ENCODE measurements at regions not wholly inside any gene's neighbourhood (a gene's known extent, or its start where the extent isn't known, plus 50 kb on each side); places are given as distances from the start of the nearest gene placed in this dataset.

GRCh38 chr15:39313881-39314280 lies 267.0 kb upstream of the THBS1 start:
- TF ChIP-seq EZH2 (IDR thresholded peaks at IDR 0.05; ENCODE audit: borderline replicate concordance, low read depth, low read length, poor library complexity, severe bottlenecking): no peak
- TF ChIP-seq CTCF (conservative IDR thresholded peaks at IDR 0.05; ENCODE audit: low read depth, low read length): no peak
- CTCF ChIA-PET: no interaction called here

GRCh38 chr15:39315206-39315850 lies 265.6 kb upstream of the THBS1 start:
- POLR2A ChIA-PET (ENCODE audit: low non-redundant PET): no interaction called here
- CTCF ChIA-PET: no interaction called here

More at GRCh38 chr15:39313881-39314280, 267.0 kb upstream of the THBS1 start:
- no peak for DNase-seq (ENCODE audit: low spot score)
- Histone ChIP-seq H3K4me3 (ENCODE audit: low read depth, low read length, poor library complexity, severe bottlenecking) (no peak overlapping the region), H3K36me3 (ENCODE audit: insufficient read depth, low read length, poor library complexity, severe bottlenecking) (no peaks in the 10 kb centered on the region), H3K9me3 (ENCODE audit: low read depth, low read length, poor library complexity, severe bottlenecking) (no peaks in the 10 kb centered on the region), H3K4me1 (ENCODE audit: insufficient read depth, low read length, poor library complexity, severe bottlenecking) (no peaks in the 10 kb centered on the region), H3K27me3 (replicated peaks; ENCODE audit: insufficient read depth, low read depth, low read length, poor library complexity) (no peaks in the 10 kb centered on the region), H3K27ac (ENCODE audit: low read depth, low read length, poor library complexity, severe bottlenecking) (no peak overlapping the region)
- intact Hi-C loops (cut with micrococcal nuclease; ENCODE audit: unreplicated experiment): no loop called here
- POLR2A ChIA-PET (ENCODE audit: low non-redundant PET): no interaction called here
- BruUV-seq (replicated peaks): no TSS peak

GRCh38 chr15:39317225-39317624 lies 263.7 kb upstream of the THBS1 start:
- no TSS peak for BruUV-seq (replicated peaks)
- CTCF ChIA-PET: no interaction called here
- Histone ChIP-seq H3K4me3 (ENCODE audit: low read depth, low read length, poor library complexity, severe bottlenecking) (no peak overlapping the region), H3K4me1 (ENCODE audit: insufficient read depth, low read length, poor library complexity, severe bottlenecking) (no peaks in the 10 kb centered on the region), H3K27me3 (replicated peaks; ENCODE audit: insufficient read depth, low read depth, low read length, poor library complexity) (no peaks in the 10 kb centered on the region), H3K9me3 (ENCODE audit: low read depth, low read length, poor library complexity, severe bottlenecking) (no peaks in the 10 kb centered on the region), H3K27ac (ENCODE audit: low read depth, low read length, poor library complexity, severe bottlenecking) (no peak overlapping the region), H3K36me3 (ENCODE audit: insufficient read depth, low read length, poor library complexity, severe bottlenecking) (no peaks in the 10 kb centered on the region)
- POLR2A ChIA-PET (ENCODE audit: low non-redundant PET): no interaction called here
- intact Hi-C loops (cut with micrococcal nuclease; ENCODE audit: unreplicated experiment): no loop called here
- DNase-seq (ENCODE audit: low spot score): no peak
- TF ChIP-seq CTCF (conservative IDR thresholded peaks at IDR 0.05; ENCODE audit: low read depth, low read length) (no peak), EZH2 (IDR thresholded peaks at IDR 0.05; ENCODE audit: borderline replicate concordance, low read depth, low read length, poor library complexity, severe bottlenecking) (no peak)

More at GRCh38 chr15:39315206-39315850, 265.6 kb upstream of the THBS1 start:
- Histone ChIP-seq H3K4me3 (ENCODE audit: low read depth, low read length, poor library complexity, severe bottlenecking) (no peak overlapping the region), H3K27me3 (replicated peaks; ENCODE audit: insufficient read depth, low read depth, low read length, poor library complexity) (no peaks in the 10 kb centered on the region), H3K9me3 (ENCODE audit: low read depth, low read length, poor library complexity, severe bottlenecking) (no peaks in the 10 kb centered on the region), H3K36me3 (ENCODE audit: insufficient read depth, low read length, poor library complexity, severe bottlenecking) (no peaks in the 10 kb centered on the region), H3K27ac (ENCODE audit: low read depth, low read length, poor library complexity, severe bottlenecking) (no peak overlapping the region), H3K4me1 (ENCODE audit: insufficient read depth, low read length, poor library complexity, severe bottlenecking) (no peaks in the 10 kb centered on the region)
- intact Hi-C loops (cut with micrococcal nuclease; ENCODE audit: unreplicated experiment): no loop called here
- no TSS peak for BruUV-seq (replicated peaks)
- no peak for TF ChIP-seq EZH2 (IDR thresholded peaks at IDR 0.05; ENCODE audit: borderline replicate concordance, low read depth, low read length, poor library complexity, severe bottlenecking)
- TF ChIP-seq CTCF (conservative IDR thresholded peaks at IDR 0.05; ENCODE audit: low read depth, low read length): no peak
- DNase-seq (ENCODE audit: low spot score): no peak
